OCI-LY7 (cell line): ENCODE measurements at regions not wholly inside any gene's neighbourhood (a gene's known extent, or its start where the extent isn't known, plus 50 kb on each side); places are given as distances from the start of the nearest gene placed in this dataset.

Experiments
- BruUV-seq: library from RNA; stranded (reverse); fragments of 400-500 nt; replicated peaks from 2 replicates; lab custom pipeline; 2021; lab: Mats Ljungman, UMichigan
- CTCF ChIA-PET: fragments of 300-600 bp; sonication (Branson Sonifier 250); formaldehyde crosslinking; loops from one replicate; lab custom pipeline; 2022; ENCODE audit warnings: antibody characterized with exemption; ENCODE audit not compliant: unreplicated experiment; lab: Charles Lee
- POLR2A ChIA-PET: fragments of 300-600 bp; sonication (Branson Sonifier 250); formaldehyde crosslinking; loops from one replicate; lab custom pipeline; 2022; ENCODE audit warnings: antibody characterized with exemption; lab: Charles Lee
- DNase-seq: peaks from one replicate; pipeline ENCODE4 v3.0.0-alpha.2; 2015; ENCODE audit warnings: low spot score
- H2AFZ ChIP-seq: fragments of 200-600 bp; sonication (generic), shearing (Covaris generic); 2 replicates; pipeline ENCODE4 v1.6.1; 2014; ENCODE audit warnings: mild to moderate bottlenecking, antibody characterized with exemption, low read length, moderate library complexity
- H3K27ac ChIP-seq: fragments of 200-600 bp; sonication (generic); 2 replicates; pipeline ENCODE4 v1.5.1; 2014; ENCODE audit warnings: mixed run types, low read depth, mild to moderate bottlenecking, moderate library complexity, low read length, inconsistent platforms; ENCODE audit not compliant: poor library complexity, severe bottlenecking
- H3K36me3 ChIP-seq: fragments of 200-600 bp; sonication (generic); 2 replicates; pipeline ENCODE4 v1.6.1; 2014; ENCODE audit warnings: mild to moderate bottlenecking, antibody characterized with exemption, low read length, moderate library complexity, mixed read lengths; ENCODE audit not compliant: insufficient read depth
- H3K4me1 ChIP-seq: fragments of 200-600 bp; sonication (generic); 2 replicates; pipeline ENCODE4 v1.5.1; 2014; ENCODE audit warnings: mild to moderate bottlenecking, low read length; ENCODE audit not compliant: insufficient read depth, poor library complexity, severe bottlenecking
- H3K4me2 ChIP-seq: fragments of 200-600 bp; sonication (generic); 2 replicates; pipeline ENCODE4 v1.6.1; 2014; ENCODE audit warnings: mild to moderate bottlenecking, low read length
- H3K4me3 ChIP-seq: fragments of 200-600 bp; sonication (generic); 2 replicates; pipeline ENCODE4 v1.5.1; 2014; ENCODE audit warnings: mild to moderate bottlenecking, low read depth, low read length; ENCODE audit not compliant: poor library complexity, severe bottlenecking
- H3K79me2 ChIP-seq: fragments of 200-600 bp; sonication (generic); 2 replicates; pipeline ENCODE4 v1.6.1; 2016; ENCODE audit warnings: low read depth, mild to moderate bottlenecking, low read length, moderate library complexity, mixed read lengths; ENCODE audit not compliant: insufficient read depth
- H3K9me2 ChIP-seq: fragments of 200-600 bp; sonication (generic); 2 replicates; pipeline ENCODE4 v1.6.1; 2016; ENCODE audit warnings: mild to moderate bottlenecking, low read length, mixed read lengths; ENCODE audit not compliant: insufficient read depth
- H3K9me3 ChIP-seq: fragments of 200-600 bp; sonication (generic); 2 replicates; pipeline ENCODE4 v1.6.1; 2014; ENCODE audit warnings: mild to moderate bottlenecking, mixed run types, low read length, mixed read lengths
- H4K20me1 ChIP-seq: fragments of 200-600 bp; sonication (generic); 2 replicates; pipeline ENCODE4 v1.6.1; 2014; ENCODE audit warnings: mild to moderate bottlenecking, antibody characterized with exemption, low read length, moderate library complexity, mixed read lengths; ENCODE audit not compliant: insufficient read depth
- EZH2phosphoT487 ChIP-seq: fragments of 200-600 bp; sonication (generic); IDR thresholded peaks from 2 replicates; pipeline ENCODE4 v1.6.1; 2018; ENCODE audit warnings: low read depth, borderline replicate concordance, mild to moderate bottlenecking, mixed run types, antibody characterized with exemption, low read length, moderate library complexity, mixed read lengths
- intact Hi-C: fragments of 100-400 bp; cut with micrococcal nuclease; formaldehyde crosslinking; loops from one replicate; pipeline ENCODE4 v1.10.0; 2022; ENCODE audit not compliant: unreplicated experiment
- TF ChIP-seq, protein P1 (sequence below): fragments of 200-600 bp; sonication (generic); conservative IDR thresholded peaks from 2 replicates; pipeline ENCODE4 v1.5.1; 2014; ENCODE audit warnings: mild to moderate bottlenecking, antibody characterized with exemption, low read length, moderate library complexity, mixed read lengths

DNA sequence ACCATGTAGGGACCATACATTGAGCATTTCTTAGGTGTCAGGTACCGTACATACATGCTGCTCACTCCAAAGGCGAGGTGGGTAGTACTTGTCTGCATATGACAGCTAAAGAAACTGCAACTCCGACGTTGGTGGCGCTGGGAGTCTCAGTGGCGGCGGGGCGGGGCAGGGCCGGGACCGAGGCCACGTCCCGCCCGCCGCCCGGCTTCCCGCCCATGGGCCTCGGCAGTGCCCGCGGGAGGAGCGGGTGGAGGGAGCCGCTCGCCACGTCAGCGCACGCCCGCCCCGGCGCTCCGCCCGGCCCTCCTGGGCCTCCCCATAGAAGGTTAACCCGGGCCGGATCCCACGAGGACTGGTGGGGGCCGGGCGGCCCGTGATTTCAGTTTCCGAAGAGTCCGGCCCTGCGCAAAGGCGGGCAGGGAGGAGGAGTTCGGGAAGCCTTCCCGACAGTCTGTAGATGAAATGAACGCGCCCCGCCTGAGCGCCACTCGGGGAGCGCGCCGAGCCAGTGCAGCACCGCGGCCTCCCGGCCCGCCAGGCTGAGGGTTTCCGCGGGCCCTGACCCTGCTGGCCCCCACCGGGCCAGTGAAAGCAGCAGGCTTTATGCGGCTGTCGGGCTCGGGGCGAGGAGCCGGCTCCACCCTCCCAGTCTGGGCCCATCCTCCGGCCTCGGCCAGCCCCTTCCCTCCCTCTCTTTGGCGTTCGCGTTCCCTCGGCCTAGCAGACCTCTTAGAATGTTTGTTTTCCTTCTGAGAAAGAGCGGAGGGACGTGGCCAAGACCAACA, 119.9 kb upstream of the JUN start:
- no peaks in the 10 kb centered on the region for H3K9me3 ChIP-seq
- BruUV-seq = no TSS peak

DNA sequence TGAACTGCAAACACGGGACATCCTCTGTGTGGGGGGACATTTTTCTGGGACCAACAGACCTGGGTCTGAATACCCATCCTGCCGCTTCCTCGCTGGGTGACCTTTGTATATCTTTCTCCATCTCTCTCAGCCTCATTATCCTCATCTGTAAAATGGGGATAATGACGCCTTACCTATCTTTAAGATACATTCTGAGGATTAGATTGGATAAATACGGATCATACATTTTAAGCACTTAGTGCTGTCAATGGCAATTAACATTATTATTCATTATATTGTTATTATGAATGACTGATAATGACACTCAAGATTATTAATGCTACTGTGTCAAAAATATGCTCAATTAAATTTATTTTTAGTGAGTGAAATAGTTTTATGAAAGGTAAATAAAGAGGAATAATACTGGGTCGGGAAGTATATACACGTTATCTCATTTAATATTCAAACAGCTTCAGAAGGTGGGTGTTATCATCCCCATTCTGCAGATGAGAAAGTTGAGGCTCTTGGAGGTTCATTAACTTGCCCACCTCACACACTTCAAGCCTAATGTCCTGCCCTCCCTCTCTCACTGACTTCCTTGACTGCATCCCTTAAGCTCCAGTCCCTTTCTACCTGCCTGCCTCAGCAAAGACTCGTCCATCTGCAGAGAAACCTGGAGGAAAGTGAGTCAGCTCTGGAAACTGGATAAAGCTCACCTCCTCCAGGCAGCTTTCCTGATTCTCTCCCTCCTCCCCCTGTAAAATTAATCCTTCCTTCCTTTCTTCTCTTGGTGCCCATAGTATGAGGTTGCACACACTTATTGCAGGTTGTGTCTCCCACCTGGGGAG, 120.7 kb upstream of the JUN start:
- no peaks in the 10 kb centered on the region for H3K9me2 ChIP-seq
- ChIA-PET CTCF (no interaction called here), POLR2A (no interaction called here)
- no peaks in the 10 kb centered on the region for H3K9me3 ChIP-seq
- no peaks in the 10 kb centered on the region for H3K79me2 ChIP-seq
- H2AFZ ChIP-seq = no peak overlapping the region
- H3K4me3 ChIP-seq = no peak overlapping the region
- H3K4me1 ChIP-seq = no peaks in the 10 kb centered on the region
- no peaks in the 10 kb centered on the region for H3K36me3 ChIP-seq
- BruUV-seq = no TSS peak
- no peaks in the 10 kb centered on the region for H4K20me1 ChIP-seq
- TF ChIP-seq, protein P1, sequence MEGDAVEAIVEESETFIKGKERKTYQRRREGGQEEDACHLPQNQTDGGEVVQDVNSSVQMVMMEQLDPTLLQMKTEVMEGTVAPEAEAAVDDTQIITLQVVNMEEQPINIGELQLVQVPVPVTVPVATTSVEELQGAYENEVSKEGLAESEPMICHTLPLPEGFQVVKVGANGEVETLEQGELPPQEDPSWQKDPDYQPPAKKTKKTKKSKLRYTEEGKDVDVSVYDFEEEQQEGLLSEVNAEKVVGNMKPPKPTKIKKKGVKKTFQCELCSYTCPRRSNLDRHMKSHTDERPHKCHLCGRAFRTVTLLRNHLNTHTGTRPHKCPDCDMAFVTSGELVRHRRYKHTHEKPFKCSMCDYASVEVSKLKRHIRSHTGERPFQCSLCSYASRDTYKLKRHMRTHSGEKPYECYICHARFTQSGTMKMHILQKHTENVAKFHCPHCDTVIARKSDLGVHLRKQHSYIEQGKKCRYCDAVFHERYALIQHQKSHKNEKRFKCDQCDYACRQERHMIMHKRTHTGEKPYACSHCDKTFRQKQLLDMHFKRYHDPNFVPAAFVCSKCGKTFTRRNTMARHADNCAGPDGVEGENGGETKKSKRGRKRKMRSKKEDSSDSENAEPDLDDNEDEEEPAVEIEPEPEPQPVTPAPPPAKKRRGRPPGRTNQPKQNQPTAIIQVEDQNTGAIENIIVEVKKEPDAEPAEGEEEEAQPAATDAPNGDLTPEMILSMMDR = no peak
- no peak for TF ChIP-seq EZH2phosphoT487
- H3K4me2 ChIP-seq = no peak overlapping the region
- DNase-seq = no peak
- intact Hi-C loops = no loop called here
- H3K27ac ChIP-seq = no peak overlapping the region

More for the DNA sequence above, 119.9 kb upstream of the JUN start:
- Histone ChIP-seq H3K79me2 (no peaks in the 10 kb centered on the region), H3K4me3 (no peak overlapping the region), H3K4me2 (no peak overlapping the region; the same call in 1 of the 2 replicates), H3K36me3 (no peaks in the 10 kb centered on the region), H3K27ac (no peak overlapping the region), H3K9me2 (no peaks in the 10 kb centered on the region), H3K4me1 (no peaks in the 10 kb centered on the region), H4K20me1 (no peaks in the 10 kb centered on the region), H2AFZ (no peak overlapping the region)
- TF ChIP-seq, protein P1 = no peak
- no peak for TF ChIP-seq EZH2phosphoT487
- intact Hi-C loops = no loop called here
- POLR2A ChIA-PET = no interaction called here
- CTCF ChIA-PET = interaction anchor here (0.5 kb wide), 1 partner anchor 19 kb away, joined by 4 read pairs; no protein-coding TSS in a partner anchor
- no peak for DNase-seq
